ENCODE measurements at regions not wholly inside any gene's neighbourhood (a gene's known extent, or its start where the extent isn't known, plus 50 kb on each side); places are given as distances from the start of the nearest gene placed in this dataset.

DNA sequence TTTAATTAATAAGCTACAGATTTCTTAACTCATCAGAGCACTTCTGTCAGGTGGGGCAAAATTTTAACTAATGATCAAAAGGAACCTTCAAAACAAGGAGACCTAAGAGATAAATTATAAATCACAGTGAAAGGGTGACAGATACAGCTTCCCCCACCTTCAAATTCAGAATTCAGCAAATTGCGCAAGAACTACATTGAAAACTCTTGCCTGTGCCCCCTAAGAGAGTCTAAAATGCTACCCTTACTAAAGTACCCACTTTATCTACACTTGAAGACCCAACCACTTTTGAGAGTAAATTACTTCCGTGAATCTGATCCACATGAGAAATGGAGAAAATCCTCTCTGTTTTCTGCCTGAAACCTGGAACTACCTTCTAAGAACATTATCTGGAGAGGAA is 324.9 kb downstream of the PAX3 start:
- no peak overlapping the region for H3K9ac ChIP-seq (ENCODE audit: insufficient read depth, low read depth, low read length)
- BruUV-seq (replicated peaks) = no TSS peak
- H3K4me3 ChIP-seq (replicated peaks in 1 of 3; ENCODE audit: insufficient read depth in 1 of 3, low read depth in 2 of 3, low read length in 3 of 3) = no peak overlapping the region
- H3K36me3 ChIP-seq (replicated peaks in 1 of 2; ENCODE audit: control insufficient read depth in 1 of 2, insufficient read depth in 2 of 2, low read length in 2 of 2) = no peaks in the 10 kb centered on the region
- in situ Hi-C loops (cut with HindIII; ENCODE audit: extremely low pct_ligation_motif_present, low pct_unique_long_range_greater_than_20kb) = no loop called here
- no peak overlapping the region for H3K27ac ChIP-seq (ENCODE audit: extremely low read length, insufficient read depth, low read length)
- H3K79me2 ChIP-seq (ENCODE audit: insufficient read depth, low read length) = no peaks in the 10 kb centered on the region
- intact Hi-C loops (cut with micrococcal nuclease; ENCODE audit: unreplicated experiment) = no loop called here
- H3K9me3 ChIP-seq (ENCODE audit: low read length) = no peaks in the 10 kb centered on the region
- H3K4me2 ChIP-seq (ENCODE audit: low read depth, low read length) = no peak overlapping the region
- 3% methylated on average over 2 of the region's 2 CpGs for WGBS (ENCODE audit: low lambda C conversion rate)
- H2AFZ ChIP-seq (ENCODE audit: low read length) = no peak overlapping the region
- H3K27me3 ChIP-seq (ENCODE audit: control insufficient read depth in 1 of 2, insufficient read depth in 2 of 2, low read length in 2 of 2) = no peaks in the 10 kb centered on the region; a peak in 1 of 5 replicates
- no peak for FAIRE-seq
- no peak for DNase-seq (ENCODE audit: low spot score)
- H4K20me1 ChIP-seq (ENCODE audit: insufficient read depth, low read length) = no peaks in the 10 kb centered on the region
- H3K4me1 ChIP-seq (ENCODE audit: insufficient read depth, low read length) = no peaks in the 10 kb centered on the region
- TF ChIP-seq NR1H2 (CRISPR knock-in tag; IDR thresholded peaks at IDR 0.05; ENCODE audit: borderline replicate concordance, low read depth) (no peak), DNMT3B (CRISPR knock-in tag; conservative IDR thresholded peaks at IDR 0.05) (no peak), CEBPB (IDR thresholded peaks at IDR 0.05; ENCODE audit: borderline replicate concordance, low read depth, low read length) (peak; percentile 60; the same call in 1 of the 2 replicates), TBP (CRISPR knock-in tag; IDR thresholded peaks at IDR 0.05) (no peak), CC2D1A (CRISPR knock-in tag; IDR thresholded peaks at IDR 0.05) (no peak), ZNF17 (CRISPR knock-in tag; IDR thresholded peaks at IDR 0.05) (no peak), PHF5A (CRISPR knock-in tag; IDR thresholded peaks at IDR 0.05; ENCODE audit: low read depth, unreplicated experiment) (no peak)
- POLR2A ChIA-PET = no interaction called here
- no peak for ATAC-seq
- CTCF ChIA-PET (ENCODE audit: low intra/inter-chr PET ratio, low total read pairs) = no interaction called here

GRCh38 chr2:221973502-221973901 is 325.3 kb downstream of the PAX3 start:
- H3K79me2 ChIP-seq (ENCODE audit: insufficient read depth, low read length) = no peaks in the 10 kb centered on the region
- BruUV-seq (replicated peaks) = no TSS peak

More at GRCh38 chr2:221973502-221973901, 325.3 kb downstream of the PAX3 start:
- 2% methylated on average over 3 of the region's 3 CpGs for WGBS (ENCODE audit: low lambda C conversion rate)
- Histone ChIP-seq H3K9me3 (ENCODE audit: low read length) (no peaks in the 10 kb centered on the region), H3K27me3 (ENCODE audit: control insufficient read depth in 1 of 2, insufficient read depth in 2 of 2, low read length in 2 of 2) (no peaks in the 10 kb centered on the region; a peak in 1 of 5 replicates), H4K20me1 (ENCODE audit: insufficient read depth, low read length) (no peaks in the 10 kb centered on the region), H3K4me1 (ENCODE audit: insufficient read depth, low read length) (no peaks in the 10 kb centered on the region), H3K27ac (ENCODE audit: extremely low read length, insufficient read depth, low read length) (no peak overlapping the region), H2AFZ (ENCODE audit: low read length) (no peak overlapping the region), H3K9ac (ENCODE audit: insufficient read depth, low read depth, low read length) (no peak overlapping the region), H3K4me3 (replicated peaks in 1 of 3; ENCODE audit: insufficient read depth in 1 of 3, low read depth in 2 of 3, low read length in 3 of 3) (no peak overlapping the region), H3K4me2 (ENCODE audit: low read depth, low read length) (no peak overlapping the region), H3K36me3 (replicated peaks in 1 of 2; ENCODE audit: control insufficient read depth in 1 of 2, insufficient read depth in 2 of 2, low read length in 2 of 2) (no peaks in the 10 kb centered on the region)
- in situ Hi-C loops (cut with HindIII; ENCODE audit: extremely low pct_ligation_motif_present, low pct_unique_long_range_greater_than_20kb) (no loop called here), intact Hi-C loops (cut with micrococcal nuclease; ENCODE audit: unreplicated experiment) (no loop called here)
- ChIA-PET POLR2A (no interaction called here), CTCF (ENCODE audit: low intra/inter-chr PET ratio, low total read pairs) (no interaction called here)
- peak; percentile 63 for TF ChIP-seq MAFF (IDR thresholded peaks at IDR 0.05; ENCODE audit: low read depth, low read length)
- TF ChIP-seq IKZF1 (IDR thresholded peaks at IDR 0.05) = no peak
- peak; percentile 68 to 82; a peak in 3 of 4 replicates for TF ChIP-seq MAFK (conservative IDR thresholded peaks at IDR 0.05 in 1 of 2, IDR thresholded peaks at IDR 0.05 in 1 of 2; ENCODE audit: low read length in 2 of 2)
- FAIRE-seq = no peak
- no peak for ATAC-seq
- no peak for DNase-seq (ENCODE audit: low spot score)

All from HepG2 (cell line).